ENCODE measurements at regions not wholly inside any gene's neighbourhood (a gene's known extent, or its start where the extent isn't known, plus 50 kb on each side); places are given as distances from the start of the nearest gene placed in this dataset.
"Not testable (repeated sequence)": the region's sequence is repeated elsewhere in the genome, so short reads cannot be mapped to it uniquely, and the experiment has no call there.

GRCh38 chr5:58165152-58165551, 294.7 kb downstream of the PLK2 start:
- DNase-seq (ENCODE audit: extremely low read depth, low read depth) = no peak

DNA sequence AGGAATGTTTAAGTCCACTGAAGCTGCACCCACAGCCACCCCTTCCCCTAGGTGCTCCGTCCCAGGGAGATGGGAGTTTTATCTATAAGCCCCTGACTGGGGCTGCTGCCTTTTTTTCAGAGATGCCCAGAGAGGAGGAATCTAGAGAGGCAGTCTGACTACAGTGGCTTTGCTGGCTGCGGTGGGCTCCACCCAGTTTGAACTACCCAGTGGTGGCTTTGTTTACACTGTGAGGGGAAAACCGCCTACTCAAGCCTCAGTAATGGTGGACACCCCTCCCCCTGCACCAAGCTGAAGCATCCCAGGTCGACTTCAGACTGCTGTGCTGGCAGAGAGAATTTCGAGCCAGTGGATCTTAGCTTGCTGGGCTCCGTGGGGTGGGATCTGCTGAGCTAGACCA, 298.0 kb downstream of the PLK2 start:
- DNase-seq (ENCODE audit: extremely low read depth, low read depth) = not testable (repeated sequence)

DNA sequence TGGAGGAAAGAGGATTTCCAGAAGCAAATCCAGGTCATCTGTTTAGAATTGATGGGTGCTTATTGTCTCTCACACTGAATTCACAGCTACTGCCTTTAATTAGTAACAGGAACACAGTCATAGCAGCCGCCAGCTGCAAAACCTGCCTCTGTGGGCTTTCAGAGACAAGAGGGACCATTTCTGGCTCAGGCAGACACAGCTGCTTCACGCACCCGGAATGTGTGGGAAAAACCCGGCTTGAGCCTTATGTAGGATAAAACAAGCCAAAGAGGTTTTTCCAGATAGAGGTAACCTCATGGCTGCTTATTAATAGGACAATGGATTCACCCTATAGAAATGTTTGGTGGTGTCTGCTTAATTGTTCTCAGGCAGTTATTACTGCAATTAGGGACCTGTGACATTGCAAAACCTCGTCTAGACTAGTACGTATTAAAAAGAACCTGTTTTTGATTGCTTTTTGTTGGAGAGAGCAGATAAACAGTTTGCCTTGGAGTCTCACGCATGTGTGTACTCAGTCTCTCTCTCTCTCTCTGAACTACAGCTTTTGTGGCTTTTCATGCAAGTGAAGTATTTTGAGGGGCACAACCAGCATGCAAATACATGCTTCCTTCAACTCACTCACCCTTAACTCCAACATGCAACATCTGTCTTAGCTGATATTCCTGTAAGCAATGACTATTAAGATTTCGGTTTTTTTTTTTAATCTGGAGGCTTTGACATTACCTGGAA, 302.7 kb downstream of the PLK2 start:
- peak; percentile 26 for DNase-seq (ENCODE audit: extremely low read depth, low read depth)

DNA sequence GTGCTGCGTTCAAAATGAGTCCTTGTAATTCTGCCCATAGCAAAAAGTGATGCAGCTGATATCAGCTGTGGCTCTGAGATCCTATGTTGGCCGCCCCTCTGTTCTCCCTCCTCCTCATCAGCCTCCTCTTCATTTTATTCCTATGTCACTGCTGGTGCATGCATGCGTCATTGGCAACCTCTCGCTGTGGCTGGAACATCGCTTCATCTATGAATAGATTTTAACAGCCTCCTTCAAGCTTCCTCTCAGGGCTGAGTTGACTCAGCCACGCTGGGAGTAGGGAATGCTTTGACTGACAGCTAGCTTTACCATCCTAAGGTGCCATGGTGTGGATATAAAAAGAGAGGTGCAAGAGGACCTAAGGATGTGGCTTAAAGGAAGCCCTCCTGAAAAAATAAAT, 303.5 kb downstream of the PLK2 start:
- peak; percentile 96 for DNase-seq (ENCODE audit: extremely low read depth, low read depth)

GRCh38 chr5:58153255-58153654, 306.6 kb downstream of the PLK2 start:
- DNase-seq (ENCODE audit: extremely low read depth, low read depth) = peak; percentile 84

GRCh38 chr5:58151414-58151813, 308.5 kb downstream of the PLK2 start:
- DNase-seq (ENCODE audit: extremely low read depth, low read depth) = no peak

GRCh38 chr5:58150926-58151325, 309.0 kb downstream of the PLK2 start:
- no peak for DNase-seq (ENCODE audit: extremely low read depth, low read depth)

- no peak for DNase-seq (ENCODE audit: extremely low read depth, low read depth)
Observed at GRCh38 chr5:58149746-58150145, 310.1 kb downstream of the PLK2 start.

DNA sequence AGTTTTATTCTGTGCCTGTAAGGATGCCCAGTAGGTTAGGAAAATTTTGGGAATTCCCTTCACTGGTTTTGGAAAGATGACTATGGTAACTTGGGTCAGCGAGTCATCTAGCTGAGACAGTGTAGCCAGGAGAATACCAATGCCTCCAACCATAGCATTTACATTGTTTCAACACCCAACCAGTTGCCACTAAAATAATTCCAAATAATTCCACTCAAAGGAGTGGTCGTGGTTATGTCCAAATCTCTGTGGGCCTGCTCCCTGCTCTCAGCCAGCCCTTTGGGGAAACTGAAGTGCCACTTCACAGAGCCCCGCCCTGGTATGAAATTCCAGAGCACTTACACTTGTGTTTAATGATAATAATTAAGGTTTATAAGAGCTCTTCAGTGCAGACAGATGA, 310.5 kb downstream of the PLK2 start:
- no peak for DNase-seq (ENCODE audit: extremely low read depth, low read depth)

- no peak for DNase-seq (ENCODE audit: extremely low read depth, low read depth)
Observed at GRCh38 chr5:58148254-58148775, 311.6 kb downstream of the PLK2 start.

GRCh38 chr5:58145397-58145934, 314.4 kb downstream of the PLK2 start:
- DNase-seq (ENCODE audit: extremely low read depth, low read depth) = no peak

GRCh38 chr5:58143727-58144126, 316.2 kb downstream of the PLK2 start:
- no peak for DNase-seq (ENCODE audit: extremely low read depth, low read depth)

- DNase-seq (ENCODE audit: extremely low read depth, low read depth) = no peak
Observed at GRCh38 chr5:58143181-58143580, 316.7 kb downstream of the PLK2 start.

DNA sequence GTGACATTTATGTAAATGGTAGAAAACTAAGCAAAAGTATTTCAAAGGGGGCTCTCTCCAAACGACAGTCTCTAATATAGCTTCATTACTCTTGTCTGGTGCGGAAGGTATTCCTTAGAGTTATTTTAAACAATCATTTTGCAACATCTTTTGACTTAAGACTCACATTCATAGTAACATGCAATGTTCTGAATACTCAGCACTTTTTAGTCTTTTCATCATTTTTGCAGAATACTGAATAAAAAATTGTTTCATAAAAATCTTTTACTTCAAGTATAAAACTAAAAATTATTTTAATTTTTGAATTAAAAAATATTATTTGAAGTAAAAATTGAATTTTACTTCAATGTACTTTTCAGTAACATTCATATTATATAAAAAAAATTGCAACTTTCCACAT, 321.1 kb downstream of the PLK2 start:
- no peak for DNase-seq (ENCODE audit: extremely low read depth, low read depth)

GRCh38 chr5:58136406-58136805, 323.5 kb downstream of the PLK2 start:
- DNase-seq (ENCODE audit: extremely low read depth, low read depth) = no peak

DNA sequence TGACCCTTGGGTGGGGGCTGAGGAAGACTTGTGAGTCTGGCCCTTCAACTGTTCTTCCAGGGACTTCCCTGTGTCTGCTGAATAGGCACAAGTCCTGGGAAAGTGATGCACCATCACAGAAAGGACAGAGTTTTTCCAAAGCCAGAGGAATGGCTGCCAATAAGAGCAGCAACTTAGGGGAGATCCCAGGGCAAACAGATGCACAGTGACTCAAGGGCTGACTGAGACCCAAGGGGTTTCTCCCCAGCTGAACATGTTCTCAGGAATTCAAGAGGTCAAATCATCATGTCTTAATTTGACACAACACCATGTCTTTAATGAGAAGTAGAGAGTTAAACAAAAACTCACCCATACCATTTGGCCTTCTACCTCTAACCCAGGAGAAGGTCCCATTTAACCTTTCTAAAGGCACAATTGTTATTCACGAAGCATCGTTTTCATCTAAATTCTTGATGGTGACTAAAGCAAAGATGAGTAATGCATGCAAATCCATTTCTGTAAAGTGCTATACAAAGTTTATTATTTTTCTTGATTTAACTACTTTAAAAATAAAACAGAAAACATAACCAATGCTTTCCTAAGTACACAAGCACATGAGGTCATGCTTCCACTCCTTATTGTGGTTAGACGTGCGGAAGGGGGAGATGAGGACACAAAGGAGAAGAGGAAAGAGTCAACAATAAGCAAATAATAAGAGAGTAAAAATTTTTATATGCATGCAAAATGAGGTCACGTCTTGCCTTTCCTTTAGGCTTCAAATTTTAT, 324.1 kb downstream of the PLK2 start:
- no peak for DNase-seq (ENCODE audit: extremely low read depth, low read depth)

DNA sequence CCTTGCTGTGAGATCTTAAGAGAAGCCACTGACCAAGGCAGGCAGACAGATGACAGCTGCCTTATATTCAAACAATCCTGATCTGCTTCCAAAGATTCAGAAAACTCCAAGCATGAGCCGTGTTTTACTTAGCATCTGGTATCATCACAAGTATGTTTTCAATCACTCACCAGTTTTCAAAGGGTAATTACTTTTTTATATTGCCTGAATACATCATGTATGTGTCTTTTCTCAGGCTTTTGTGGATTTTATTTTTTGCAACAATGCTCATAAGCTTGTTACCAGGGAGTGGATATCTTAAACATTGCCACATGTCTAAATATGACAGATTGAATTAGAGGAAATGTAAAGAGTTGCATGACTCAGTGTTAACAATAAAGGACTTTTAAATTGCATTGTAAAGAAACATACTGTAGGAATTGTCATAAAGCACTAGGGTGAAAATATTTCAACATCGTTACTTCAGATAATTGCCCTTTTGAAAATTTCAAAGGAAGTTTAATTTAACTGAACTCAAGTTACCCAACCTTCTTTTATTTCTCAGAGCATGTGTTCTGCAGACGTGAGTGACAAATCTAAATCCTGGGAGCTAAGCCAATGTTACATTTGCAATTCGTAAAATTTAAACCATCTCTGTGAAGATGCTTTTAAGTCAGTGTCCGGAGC, 326.1 kb downstream of the PLK2 start:
- DNase-seq (ENCODE audit: extremely low read depth, low read depth) = peak; percentile 78

- no peak for DNase-seq (ENCODE audit: extremely low read depth, low read depth)
Observed at GRCh38 chr5:58133216-58133615, 326.7 kb downstream of the PLK2 start.

DNA sequence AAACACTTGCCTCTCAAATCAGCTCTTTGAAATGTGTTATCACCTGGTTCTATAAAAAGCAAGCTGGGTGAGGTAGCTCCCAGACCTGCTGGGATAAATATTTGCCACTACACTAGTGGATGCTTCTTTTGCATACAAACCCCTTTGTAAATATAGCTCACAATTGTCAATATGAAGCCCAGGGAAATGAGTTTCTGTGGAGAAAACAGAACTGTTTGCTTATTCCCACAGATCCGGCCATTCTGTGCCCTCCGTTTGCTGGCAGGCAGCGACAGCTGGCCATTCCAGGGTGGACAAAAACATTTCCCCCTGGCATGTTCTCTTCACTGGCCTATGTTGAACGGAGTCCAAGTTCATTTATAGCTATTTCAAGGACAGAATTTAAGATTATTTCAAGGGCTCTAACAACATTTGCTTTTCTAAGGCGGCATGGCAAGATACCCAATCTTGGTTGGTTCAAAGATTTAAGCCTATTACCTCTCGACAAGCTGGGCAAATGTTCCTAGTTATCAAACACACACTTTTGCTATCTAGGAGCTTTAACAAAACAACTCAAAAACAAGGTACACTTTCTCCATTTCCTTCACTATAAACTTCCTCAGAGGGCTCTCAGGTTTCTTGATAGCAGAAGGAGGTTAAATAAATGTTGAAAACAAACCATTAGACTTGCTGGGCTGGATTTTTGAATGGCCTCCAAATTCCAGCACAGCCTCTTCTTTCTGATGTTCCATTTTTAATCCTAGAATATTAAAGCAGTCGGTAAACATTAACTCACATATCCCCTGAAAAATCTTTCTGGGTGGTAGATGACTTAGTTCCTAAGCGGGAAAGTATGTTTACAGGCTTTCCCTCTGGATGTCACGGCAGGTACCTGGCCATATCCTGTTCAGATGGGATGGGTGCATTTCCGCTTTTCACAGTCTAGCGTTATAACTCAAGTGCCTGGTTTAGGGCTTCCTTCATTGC, 332.3 kb downstream of the PLK2 start:
- no peak for DNase-seq (ENCODE audit: extremely low read depth, low read depth)

GRCh38 chr5:58123501-58123900, 336.4 kb downstream of the PLK2 start:
- no peak for DNase-seq (ENCODE audit: extremely low read depth, low read depth)
